ENCODE measurements at regions not wholly inside any gene's neighbourhood (a gene's known extent, or its start where the extent isn't known, plus 50 kb on each side); places are given as distances from the start of the nearest gene placed in this dataset.

GRCh38 chr15:70492240-70493177, 270.8 kb downstream of the UACA start:
- H3K4me3 ChIP-seq (ENCODE audit: extremely low read depth in 1 of 4, insufficient read depth in 2 of 4, low read depth in 3 of 4, low read length in 4 of 4): no peak overlapping the region
- POLR2A ChIA-PET (ENCODE audit: partially characterized antibody): no interaction called here
- TF ChIP-seq RXRA (IDR thresholded peaks at IDR 0.05; ENCODE audit: insufficient read depth, low read depth, low read length): no peak
- no peak for TF ChIP-seq BCL11A (IDR thresholded peaks at IDR 0.05; ENCODE audit: low read depth in 2 of 2, low read length in 2 of 2)
- TF ChIP-seq, protein P1, sequence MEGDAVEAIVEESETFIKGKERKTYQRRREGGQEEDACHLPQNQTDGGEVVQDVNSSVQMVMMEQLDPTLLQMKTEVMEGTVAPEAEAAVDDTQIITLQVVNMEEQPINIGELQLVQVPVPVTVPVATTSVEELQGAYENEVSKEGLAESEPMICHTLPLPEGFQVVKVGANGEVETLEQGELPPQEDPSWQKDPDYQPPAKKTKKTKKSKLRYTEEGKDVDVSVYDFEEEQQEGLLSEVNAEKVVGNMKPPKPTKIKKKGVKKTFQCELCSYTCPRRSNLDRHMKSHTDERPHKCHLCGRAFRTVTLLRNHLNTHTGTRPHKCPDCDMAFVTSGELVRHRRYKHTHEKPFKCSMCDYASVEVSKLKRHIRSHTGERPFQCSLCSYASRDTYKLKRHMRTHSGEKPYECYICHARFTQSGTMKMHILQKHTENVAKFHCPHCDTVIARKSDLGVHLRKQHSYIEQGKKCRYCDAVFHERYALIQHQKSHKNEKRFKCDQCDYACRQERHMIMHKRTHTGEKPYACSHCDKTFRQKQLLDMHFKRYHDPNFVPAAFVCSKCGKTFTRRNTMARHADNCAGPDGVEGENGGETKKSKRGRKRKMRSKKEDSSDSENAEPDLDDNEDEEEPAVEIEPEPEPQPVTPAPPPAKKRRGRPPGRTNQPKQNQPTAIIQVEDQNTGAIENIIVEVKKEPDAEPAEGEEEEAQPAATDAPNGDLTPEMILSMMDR (IDR thresholded peaks at IDR 0.05; ENCODE audit: control extremely low read depth in 1 of 3, insufficient read depth in 1 of 3, low read depth in 1 of 3, low read length in 3 of 3): no peak
- no peak for TF ChIP-seq CREB1 (IDR thresholded peaks at IDR 0.05)
- TF ChIP-seq POLR2A (IDR thresholded peaks at IDR 0.05; ENCODE audit: control extremely low read depth in 1 of 2, low read depth in 2 of 2, low read length in 2 of 2): no peak
- TF ChIP-seq POU5F1 (IDR thresholded peaks at IDR 0.05; ENCODE audit: low read depth, low read length): no peak
- TF ChIP-seq NRF1 (IDR thresholded peaks at IDR 0.05; ENCODE audit: low read depth, low read length): no peak
- TF ChIP-seq KDM5A (IDR thresholded peaks at IDR 0.05; ENCODE audit: low read length): no peak
- TF ChIP-seq SIX5 (IDR thresholded peaks at IDR 0.05; ENCODE audit: low read depth, low read length): no peak
- no peak for TF ChIP-seq SIN3A (conservative IDR thresholded peaks at IDR 0.05 in 1 of 2, IDR thresholded peaks at IDR 0.05 in 1 of 2; ENCODE audit: low read depth in 1 of 2, low read length in 2 of 2)
- TF ChIP-seq JUND (IDR thresholded peaks at IDR 0.05; ENCODE audit: low read length): no peak

More at GRCh38 chr15:70492240-70493177, 270.8 kb downstream of the UACA start:
- Histone ChIP-seq H3K14ac (ENCODE audit: insufficient read length) (no peak overlapping the region), H3K27me3 (replicated peaks in 1 of 4; ENCODE audit: control insufficient read depth in 3 of 4, extremely low read depth in 1 of 4, insufficient read depth in 3 of 4, low read length in 3 of 4) (no peaks in the 10 kb centered on the region), H2AK5ac (ENCODE audit: low read depth, low read length) (no peak overlapping the region), H2BK12ac (ENCODE audit: low read depth, low read length) (no peak overlapping the region), H4K5ac (ENCODE audit: insufficient read length, low read depth, low read length) (no peak overlapping the region), H3K56ac (replicated peaks; ENCODE audit: insufficient read length, low read depth, low read length) (no peak overlapping the region), H3K23me2 (ENCODE audit: low read depth, low read length) (no peaks in the 10 kb centered on the region; the same call in 1 of the 2 replicates), H3K36me3 (ENCODE audit: control insufficient read depth in 2 of 4, insufficient read depth in 4 of 4, low read length in 3 of 4) (no peaks in the 10 kb centered on the region), H3K23ac (ENCODE audit: insufficient read length) (no peak overlapping the region), H3K79me2 (ENCODE audit: control insufficient read depth in 1 of 2, insufficient read depth in 2 of 2, low read length in 2 of 2) (no peaks in the 10 kb centered on the region), H3K79me1 (ENCODE audit: low read depth, low read length) (no peaks in the 10 kb centered on the region), H3K18ac (ENCODE audit: extremely low read depth, low read length) (no peak overlapping the region), H2BK5ac (ENCODE audit: low read depth, low read length) (no peak overlapping the region), H2BK120ac (replicated peaks; ENCODE audit: low read depth, low read length) (no peak overlapping the region), H3K9ac (replicated peaks in 1 of 4; ENCODE audit: extremely low read depth in 1 of 4, low read depth in 3 of 4, low read length in 3 of 4) (no peak overlapping the region), H4K20me1 (replicated peaks in 1 of 2; ENCODE audit: control insufficient read depth in 1 of 2, insufficient read depth in 2 of 2, low read length in 2 of 2) (no peaks in the 10 kb centered on the region), H2BK15ac (ENCODE audit: low read length) (no peak overlapping the region), H3K4me2 (ENCODE audit: insufficient read depth in 1 of 2, low read depth in 2 of 2, low read length in 2 of 2) (no peak overlapping the region), H3K9me3 (ENCODE audit: insufficient read depth in 2 of 2, low read depth in 1 of 2, low read length in 1 of 2) (no peaks in the 10 kb centered on the region), H2BK20ac (ENCODE audit: low read length) (no peak overlapping the region), H3K27ac (ENCODE audit: low read depth, low read length) (no peak overlapping the region), H4K91ac (replicated peaks; ENCODE audit: insufficient read length, low read length) (no peak overlapping the region), H3K4ac (replicated peaks; ENCODE audit: insufficient read length, low read depth, low read length) (no peak overlapping the region), H2AFZ (ENCODE audit: low read length) (no peak overlapping the region), H4K8ac (ENCODE audit: extremely low read depth, insufficient read depth, low read length) (no peak overlapping the region; the same call in 1 of the 2 replicates), H3K4me1 (replicated peaks in 1 of 4; ENCODE audit: control insufficient read depth in 3 of 4, insufficient read depth in 4 of 4, low read length in 3 of 4) (no peaks in the 10 kb centered on the region; a peak in 2 of 7 replicates)
- DNase-seq (ENCODE audit: low read depth in 1 of 2, low spot score in 2 of 2) (no peak), FAIRE-seq (no peak)
- 91% methylated on average over 15 of the region's 20 CpGs; no CpG with 5 or more reads in 1 of the 2 experiments for WGBS, 2 experiments (ENCODE audit: extremely low coverage in 1 of 2, insufficient coverage in 1 of 2, insufficient read length in 1 of 2, insufficient replicate concordance in 2 of 2, low coverage in 1 of 2, low lambda C conversion rate in 2 of 2, missing lambda C conversion rate in 1 of 2)
- CTCF ChIA-PET (ENCODE audit: partially characterized antibody): interaction anchor here (0.7 to 1.5 kb wide), 2 partner anchors 20 to 1016 kb away, joined by 3 read pairs; no protein-coding TSS in a partner anchor

Measured in H1 (cell line).